ENCODE measurements at regions not wholly inside any gene's neighbourhood (a gene's known extent, or its start where the extent isn't known, plus 50 kb on each side); places are given as distances from the start of the nearest gene placed in this dataset.

GRCh38 chr2:21866316-21866715 is 742.5 kb downstream of the TDRD15 start:
- H3K36me3 ChIP-seq (ENCODE audit: control insufficient read depth, insufficient read depth, low read length) = no peaks in the 10 kb centered on the region
- H3K4me3 ChIP-seq (ENCODE audit: low read depth, low read length) = no peak overlapping the region
- DNase-seq (ENCODE audit: low read depth) = no peak
- TF ChIP-seq, protein P1, sequence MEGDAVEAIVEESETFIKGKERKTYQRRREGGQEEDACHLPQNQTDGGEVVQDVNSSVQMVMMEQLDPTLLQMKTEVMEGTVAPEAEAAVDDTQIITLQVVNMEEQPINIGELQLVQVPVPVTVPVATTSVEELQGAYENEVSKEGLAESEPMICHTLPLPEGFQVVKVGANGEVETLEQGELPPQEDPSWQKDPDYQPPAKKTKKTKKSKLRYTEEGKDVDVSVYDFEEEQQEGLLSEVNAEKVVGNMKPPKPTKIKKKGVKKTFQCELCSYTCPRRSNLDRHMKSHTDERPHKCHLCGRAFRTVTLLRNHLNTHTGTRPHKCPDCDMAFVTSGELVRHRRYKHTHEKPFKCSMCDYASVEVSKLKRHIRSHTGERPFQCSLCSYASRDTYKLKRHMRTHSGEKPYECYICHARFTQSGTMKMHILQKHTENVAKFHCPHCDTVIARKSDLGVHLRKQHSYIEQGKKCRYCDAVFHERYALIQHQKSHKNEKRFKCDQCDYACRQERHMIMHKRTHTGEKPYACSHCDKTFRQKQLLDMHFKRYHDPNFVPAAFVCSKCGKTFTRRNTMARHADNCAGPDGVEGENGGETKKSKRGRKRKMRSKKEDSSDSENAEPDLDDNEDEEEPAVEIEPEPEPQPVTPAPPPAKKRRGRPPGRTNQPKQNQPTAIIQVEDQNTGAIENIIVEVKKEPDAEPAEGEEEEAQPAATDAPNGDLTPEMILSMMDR (IDR thresholded peaks at IDR 0.05; ENCODE audit: insufficient read depth, low read length, poor library complexity, severe bottlenecking) = no peak
- H3K27me3 ChIP-seq (ENCODE audit: control insufficient read depth, insufficient read depth, low read length) = no peaks in the 10 kb centered on the region

DNA sequence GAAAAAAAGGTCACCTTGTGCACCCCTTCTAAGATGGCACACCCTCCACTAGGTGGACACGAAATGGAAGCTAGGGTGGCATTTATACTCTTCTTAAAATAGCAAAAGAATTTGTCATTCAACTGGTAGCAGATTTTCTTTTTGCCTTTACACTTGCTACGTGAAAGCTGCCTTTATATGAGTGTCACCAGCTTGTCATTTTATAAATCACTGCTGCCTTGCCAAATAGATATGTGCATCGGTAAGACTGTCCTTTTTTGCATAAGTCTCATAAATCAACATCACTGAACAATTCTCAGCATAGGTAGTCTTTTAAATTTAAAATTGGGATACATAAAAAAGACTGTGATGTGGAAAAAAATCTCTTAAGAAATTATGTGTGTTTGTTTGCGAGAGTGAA is 764.1 kb downstream of the TDRD15 start:
- no peaks in the 10 kb centered on the region for H3K36me3 ChIP-seq (ENCODE audit: control insufficient read depth, insufficient read depth, low read length)
- H3K27me3 ChIP-seq (ENCODE audit: control insufficient read depth, insufficient read depth, low read length) = no peaks in the 10 kb centered on the region
- no peak overlapping the region for H3K4me3 ChIP-seq (ENCODE audit: low read depth, low read length)
- DNase-seq (ENCODE audit: low read depth) = no peak
- TF ChIP-seq, protein P1 (IDR thresholded peaks at IDR 0.05; ENCODE audit: insufficient read depth, low read length, poor library complexity, severe bottlenecking) = no peak

DNA sequence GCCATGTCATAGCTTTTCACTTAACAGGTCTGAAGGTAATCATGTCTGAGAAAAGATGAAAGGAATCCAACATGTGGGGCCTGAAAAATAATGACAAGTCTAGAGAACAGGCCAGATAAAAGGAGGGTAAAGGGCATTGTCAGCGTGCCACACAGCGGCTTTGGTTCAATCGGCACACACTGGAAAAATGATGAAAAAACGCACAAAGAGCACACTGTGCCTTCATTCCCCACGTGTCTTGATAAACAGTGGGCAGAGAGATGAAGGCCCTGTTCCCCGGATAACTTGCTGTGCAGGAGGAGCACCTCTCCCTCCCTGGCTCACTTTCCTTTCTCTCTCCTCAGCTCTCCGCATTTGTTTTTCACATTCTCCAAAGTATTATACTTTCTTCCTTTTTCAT is 766.3 kb downstream of the TDRD15 start:
- DNase-seq (ENCODE audit: low read depth) = no peak
- no peaks in the 10 kb centered on the region for H3K36me3 ChIP-seq (ENCODE audit: control insufficient read depth, insufficient read depth, low read length)
- TF ChIP-seq, protein P1 (IDR thresholded peaks at IDR 0.05; ENCODE audit: insufficient read depth, low read length, poor library complexity, severe bottlenecking) = no peak
- H3K27me3 ChIP-seq (ENCODE audit: control insufficient read depth, insufficient read depth, low read length) = no peaks in the 10 kb centered on the region
- H3K4me3 ChIP-seq (ENCODE audit: low read depth, low read length) = no peak overlapping the region

DNA sequence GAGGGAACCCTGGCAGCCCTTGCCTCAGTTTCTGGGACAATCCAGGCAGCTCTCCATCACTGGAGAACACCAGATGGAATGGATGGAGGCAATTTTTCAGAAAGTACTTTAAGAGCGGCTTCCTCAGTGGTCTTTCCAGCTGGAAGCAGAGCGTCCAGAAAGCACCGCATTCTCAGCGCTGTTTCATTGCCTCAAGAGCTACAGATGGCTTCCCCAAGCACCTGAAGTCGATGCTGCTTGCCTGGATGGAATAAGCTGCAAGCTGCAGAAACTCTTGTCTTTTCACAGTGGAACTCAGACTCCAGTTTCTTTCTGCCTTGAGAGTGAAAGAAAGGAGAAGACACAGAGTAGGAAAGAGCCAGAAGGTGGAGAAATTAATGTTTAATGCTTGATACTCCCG is 766.9 kb downstream of the TDRD15 start:
- Histone ChIP-seq H3K36me3 (ENCODE audit: control insufficient read depth, insufficient read depth, low read length) (no peaks in the 10 kb centered on the region), H3K27me3 (ENCODE audit: control insufficient read depth, insufficient read depth, low read length) (no peaks in the 10 kb centered on the region), H3K4me3 (ENCODE audit: low read depth, low read length) (no peak overlapping the region)
- no peak for DNase-seq (ENCODE audit: low read depth)
- TF ChIP-seq, protein P1 (IDR thresholded peaks at IDR 0.05; ENCODE audit: insufficient read depth, low read length, poor library complexity, severe bottlenecking) = no peak

DNA sequence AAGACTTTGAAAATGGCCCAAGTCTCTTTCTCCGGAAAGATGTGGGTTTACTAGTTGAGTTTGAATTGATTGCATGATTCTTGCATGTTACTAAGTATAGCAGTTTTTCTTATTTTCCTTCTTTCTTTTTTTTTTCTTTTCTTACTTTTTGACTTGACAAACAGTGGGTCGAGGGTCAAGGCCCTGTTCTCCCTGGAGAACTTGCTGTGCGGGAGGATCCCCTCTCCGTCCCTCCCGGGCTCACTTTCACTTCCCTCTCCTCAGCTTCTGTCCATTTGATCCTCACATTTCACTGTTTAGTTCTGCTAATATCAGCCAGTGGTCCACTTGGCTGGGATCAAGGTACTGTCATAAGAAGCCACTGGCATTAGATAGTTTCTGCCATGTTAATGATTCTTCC is 767.4 kb downstream of the TDRD15 start:
- TF ChIP-seq, protein P1 (IDR thresholded peaks at IDR 0.05; ENCODE audit: insufficient read depth, low read length, poor library complexity, severe bottlenecking) = no peak
- no peak for DNase-seq (ENCODE audit: low read depth)
- Histone ChIP-seq H3K36me3 (ENCODE audit: control insufficient read depth, insufficient read depth, low read length) (no peaks in the 10 kb centered on the region), H3K4me3 (ENCODE audit: low read depth, low read length) (no peak overlapping the region), H3K27me3 (ENCODE audit: control insufficient read depth, insufficient read depth, low read length) (no peaks in the 10 kb centered on the region)

GRCh38 chr2:21892140-21892539 is 768.4 kb downstream of the TDRD15 start:
- H3K4me3 ChIP-seq (ENCODE audit: low read depth, low read length) = no peak overlapping the region
- no peaks in the 10 kb centered on the region for H3K27me3 ChIP-seq (ENCODE audit: control insufficient read depth, insufficient read depth, low read length)
- no peaks in the 10 kb centered on the region for H3K36me3 ChIP-seq (ENCODE audit: control insufficient read depth, insufficient read depth, low read length)
- TF ChIP-seq, protein P1 (IDR thresholded peaks at IDR 0.05; ENCODE audit: insufficient read depth, low read length, poor library complexity, severe bottlenecking) = no peak
- DNase-seq (ENCODE audit: low read depth) = no peak

Data from kidney epithelial cell (primary cell).